ENCODE measurements at regions not wholly inside any gene's neighbourhood (a gene's known extent, or its start where the extent isn't known, plus 50 kb on each side); places are given as distances from the start of the nearest gene placed in this dataset.

DNA sequence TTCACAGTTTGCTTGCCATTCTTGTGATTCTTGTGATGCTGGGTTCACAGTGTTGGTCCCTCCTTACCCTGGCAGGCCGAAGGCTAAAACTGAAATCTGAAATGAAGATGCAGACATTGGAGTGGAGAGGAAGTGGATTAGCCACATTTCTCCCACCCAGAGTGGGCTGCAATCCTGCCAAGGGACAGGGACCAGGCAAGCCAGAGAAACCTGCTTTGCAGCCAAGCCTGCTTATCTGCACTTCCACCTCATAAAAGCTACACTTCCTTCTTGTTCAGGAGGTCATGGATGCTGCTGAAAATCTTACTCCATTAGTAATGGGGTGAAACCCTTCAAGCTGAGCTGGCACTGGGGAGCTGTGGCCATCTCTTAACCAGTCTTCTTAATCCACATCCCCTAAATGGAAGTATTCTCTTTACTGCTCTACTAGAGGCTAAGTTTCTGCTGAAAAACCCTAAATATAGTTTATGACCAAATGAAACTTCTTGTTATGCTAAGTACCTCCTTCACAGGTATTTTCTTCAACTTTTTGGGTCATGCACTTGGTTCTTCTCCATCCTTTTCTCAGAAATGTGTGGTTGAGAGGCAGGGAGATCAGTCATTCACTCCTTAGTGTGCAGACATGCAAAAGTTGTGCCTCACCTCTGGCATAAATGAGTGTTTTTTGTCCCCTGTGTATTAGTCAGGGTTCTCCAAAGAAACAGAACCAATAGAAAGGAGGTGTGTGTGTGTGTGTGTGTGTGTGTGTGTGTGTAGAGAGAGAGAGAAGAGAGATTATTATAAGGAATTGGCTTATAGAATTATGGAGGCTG is 133.9 kb upstream of the BMAL1 start:
- TF ChIP-seq TAF1 (IDR thresholded peaks at IDR 0.05; ENCODE audit: borderline replicate concordance, insufficient read depth, low read length), result no peak
- TF ChIP-seq, protein P1, sequence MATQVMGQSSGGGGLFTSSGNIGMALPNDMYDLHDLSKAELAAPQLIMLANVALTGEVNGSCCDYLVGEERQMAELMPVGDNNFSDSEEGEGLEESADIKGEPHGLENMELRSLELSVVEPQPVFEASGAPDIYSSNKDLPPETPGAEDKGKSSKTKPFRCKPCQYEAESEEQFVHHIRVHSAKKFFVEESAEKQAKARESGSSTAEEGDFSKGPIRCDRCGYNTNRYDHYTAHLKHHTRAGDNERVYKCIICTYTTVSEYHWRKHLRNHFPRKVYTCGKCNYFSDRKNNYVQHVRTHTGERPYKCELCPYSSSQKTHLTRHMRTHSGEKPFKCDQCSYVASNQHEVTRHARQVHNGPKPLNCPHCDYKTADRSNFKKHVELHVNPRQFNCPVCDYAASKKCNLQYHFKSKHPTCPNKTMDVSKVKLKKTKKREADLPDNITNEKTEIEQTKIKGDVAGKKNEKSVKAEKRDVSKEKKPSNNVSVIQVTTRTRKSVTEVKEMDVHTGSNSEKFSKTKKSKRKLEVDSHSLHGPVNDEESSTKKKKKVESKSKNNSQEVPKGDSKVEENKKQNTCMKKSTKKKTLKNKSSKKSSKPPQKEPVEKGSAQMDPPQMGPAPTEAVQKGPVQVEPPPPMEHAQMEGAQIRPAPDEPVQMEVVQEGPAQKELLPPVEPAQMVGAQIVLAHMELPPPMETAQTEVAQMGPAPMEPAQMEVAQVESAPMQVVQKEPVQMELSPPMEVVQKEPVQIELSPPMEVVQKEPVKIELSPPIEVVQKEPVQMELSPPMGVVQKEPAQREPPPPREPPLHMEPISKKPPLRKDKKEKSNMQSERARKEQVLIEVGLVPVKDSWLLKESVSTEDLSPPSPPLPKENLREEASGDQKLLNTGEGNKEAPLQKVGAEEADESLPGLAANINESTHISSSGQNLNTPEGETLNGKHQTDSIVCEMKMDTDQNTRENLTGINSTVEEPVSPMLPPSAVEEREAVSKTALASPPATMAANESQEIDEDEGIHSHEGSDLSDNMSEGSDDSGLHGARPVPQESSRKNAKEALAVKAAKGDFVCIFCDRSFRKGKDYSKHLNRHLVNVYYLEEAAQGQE (IDR thresholded peaks at IDR 0.05; ENCODE audit: insufficient read depth in 1 of 2, low read depth in 2 of 2, low read length in 2 of 2), result no peak
- TF ChIP-seq POLR2AphosphoS5 (IDR thresholded peaks at IDR 0.05; ENCODE audit: low read depth, low read length), result no peak
